ENCODE measurements at regions not wholly inside any gene's neighbourhood (a gene's known extent, or its start where the extent isn't known, plus 50 kb on each side); places are given as distances from the start of the nearest gene placed in this dataset.

DNA sequence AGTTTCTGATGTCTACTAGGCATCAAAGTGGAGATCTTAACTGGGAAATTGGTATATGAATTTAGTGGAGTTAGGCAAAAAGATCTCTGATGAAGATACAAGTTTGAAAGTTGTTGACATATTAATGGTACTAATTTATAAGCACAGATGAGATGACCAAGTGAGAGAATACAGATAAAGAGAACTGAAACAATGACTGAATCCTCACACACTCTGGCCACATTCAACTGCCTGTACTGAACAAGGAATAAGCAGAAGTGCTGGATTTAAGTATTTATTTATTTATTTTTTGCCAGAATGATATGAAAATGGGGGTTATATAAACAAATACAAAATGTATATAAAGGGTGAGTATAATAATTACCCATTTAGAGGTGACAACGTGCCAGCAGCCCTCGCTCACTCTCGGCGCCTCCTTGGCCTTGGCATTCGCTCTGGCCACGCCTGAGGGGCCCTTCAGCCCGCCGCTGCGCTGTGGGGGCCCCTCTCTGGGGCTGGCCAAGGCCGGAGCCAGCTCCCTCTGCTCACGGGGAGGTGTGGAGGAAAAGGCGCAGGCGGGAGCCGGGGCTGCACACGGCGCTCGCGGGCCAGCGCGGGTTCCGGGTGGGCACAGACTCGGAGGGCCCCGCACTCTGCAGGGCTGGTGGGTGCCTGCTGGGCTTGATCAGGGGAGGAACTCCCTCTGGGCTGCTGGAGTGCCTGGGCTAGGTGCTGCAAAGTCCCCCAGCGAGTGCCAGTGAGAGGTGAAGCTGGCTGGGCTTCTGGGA lies 1363.9 kb upstream of the CRIM1 start:
- no peak overlapping the region for H3K4me3 ChIP-seq (ENCODE audit: low read depth, low read length)
- TF ChIP-seq CTCF (conservative IDR thresholded peaks at IDR 0.05; ENCODE audit: low read depth, low read length): no peak
- no peak for DNase-seq (ENCODE audit: low read depth)

DNA sequence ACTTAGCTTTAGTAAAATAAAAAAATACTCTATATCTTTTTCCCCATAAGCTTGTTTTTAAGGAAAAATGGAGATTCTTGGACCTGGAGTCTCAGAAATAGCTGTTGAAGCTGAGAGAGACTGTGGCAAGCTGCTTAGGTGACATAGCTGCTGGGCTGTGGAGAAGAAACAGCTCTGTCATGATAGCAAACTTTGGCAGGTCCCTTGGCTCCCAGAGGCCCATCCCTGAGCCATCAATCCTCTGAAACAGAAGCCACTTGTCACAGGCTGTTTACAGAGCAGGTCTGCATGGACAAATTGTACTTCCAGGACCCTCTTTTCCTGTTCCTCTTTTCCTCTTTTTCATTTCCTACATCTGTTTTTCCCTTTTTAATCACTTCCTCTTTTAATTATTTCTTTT lies 1370.1 kb upstream of the CRIM1 start:
- DNase-seq (ENCODE audit: low read depth): no peak
- TF ChIP-seq CTCF (conservative IDR thresholded peaks at IDR 0.05; ENCODE audit: low read depth, low read length): no peak
- no peak overlapping the region for H3K4me3 ChIP-seq (ENCODE audit: low read depth, low read length)

GRCh38 chr2:34980689-34981088 lies 1374.9 kb upstream of the CRIM1 start:
- no peak for DNase-seq (ENCODE audit: low read depth)
- H3K4me3 ChIP-seq (ENCODE audit: low read depth, low read length): no peak overlapping the region
- TF ChIP-seq CTCF (conservative IDR thresholded peaks at IDR 0.05; ENCODE audit: low read depth, low read length): no peak

DNA sequence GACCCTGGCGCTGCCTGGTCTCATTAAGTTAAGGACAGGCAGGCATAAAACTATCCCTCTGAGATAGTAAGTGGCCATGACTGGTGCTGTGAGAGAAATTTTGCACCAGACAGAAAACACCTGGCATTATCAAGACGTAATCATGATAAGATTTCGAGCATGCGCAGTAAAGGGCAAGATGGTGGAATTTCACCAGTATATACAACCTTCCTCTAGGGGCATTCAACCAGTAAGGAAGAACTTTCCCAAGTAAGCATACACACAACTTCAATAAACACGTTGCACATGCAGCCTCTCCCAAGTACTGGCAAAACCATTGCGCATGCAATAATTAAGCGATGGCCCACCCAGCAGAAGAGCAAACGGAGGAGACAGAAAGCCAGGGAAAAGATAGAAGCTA lies 1376.4 kb upstream of the CRIM1 start:
- no peak overlapping the region for H3K4me3 ChIP-seq (ENCODE audit: low read depth, low read length)
- no peak for TF ChIP-seq CTCF (conservative IDR thresholded peaks at IDR 0.05; ENCODE audit: low read depth, low read length)
- no peak for DNase-seq (ENCODE audit: low read depth)

GRCh38 chr2:34961822-34962221 lies 1362.7 kb upstream of the FAM98A start:
- no peak for TF ChIP-seq CTCF (conservative IDR thresholded peaks at IDR 0.05; ENCODE audit: low read depth, low read length)
- no peak overlapping the region for H3K4me3 ChIP-seq (ENCODE audit: low read depth, low read length)
- no peak for DNase-seq (ENCODE audit: low read depth)

DNA sequence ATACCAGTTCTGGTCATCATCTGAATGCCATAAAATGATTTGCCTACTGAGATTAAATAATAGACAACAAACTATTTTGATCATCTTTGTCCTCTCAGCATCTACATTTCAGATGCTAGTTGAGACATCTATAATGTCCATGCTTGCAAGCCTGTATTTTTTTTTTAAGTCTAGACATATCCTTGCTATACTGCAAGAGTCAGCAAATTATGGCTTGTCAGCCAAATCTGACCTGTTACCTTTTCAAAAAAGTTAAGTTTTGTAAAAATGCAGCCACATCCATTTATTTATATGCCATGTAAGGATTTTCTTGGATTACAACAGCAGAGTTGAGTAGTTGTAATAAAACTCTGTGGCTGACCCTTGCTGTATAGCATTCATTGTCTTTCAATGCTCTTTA lies 1355.7 kb upstream of the FAM98A start:
- no peak for DNase-seq (ENCODE audit: low read depth)
- no peak for TF ChIP-seq CTCF (conservative IDR thresholded peaks at IDR 0.05; ENCODE audit: low read depth, low read length)
- H3K4me3 ChIP-seq (ENCODE audit: low read depth, low read length): no peak overlapping the region

- no peak for DNase-seq (ENCODE audit: low read depth)
- no peak overlapping the region for H3K4me3 ChIP-seq (ENCODE audit: low read depth, low read length)
- TF ChIP-seq CTCF (conservative IDR thresholded peaks at IDR 0.05; ENCODE audit: low read depth, low read length): no peak
These were observed 1351.7 kb upstream of the FAM98A start for GRCh38 chr2:34950797-34951196.
